ENCODE measurements at regions not wholly inside any gene's neighbourhood (a gene's known extent, or its start where the extent isn't known, plus 50 kb on each side); places are given as distances from the start of the nearest gene placed in this dataset.

- no peak for TF ChIP-seq POLR2A (IDR thresholded peaks at IDR 0.05; ENCODE audit: low read depth, low read length)
- no peak for TF ChIP-seq TAF1 (IDR thresholded peaks at IDR 0.05; ENCODE audit: borderline replicate concordance, low read depth, low read length)
- TF ChIP-seq POLR2AphosphoS5 (IDR thresholded peaks at IDR 0.05; ENCODE audit: low read depth, low read length): no peak
Observed at GRCh38 chr3:10683106-10683505, 132.9 kb upstream of the SLC6A11 start.

All from GM12892 (cell line).